Activated CD8-positive, alpha-beta memory T cell treated with anti-CD3 and anti-CD28 coated beads, Interleukin-2, amount 50 U/mL, for 1 hour (primary cell): ENCODE measurements at regions not wholly inside any gene's neighbourhood (a gene's known extent, or its start where the extent isn't known, plus 50 kb on each side); places are given as distances from the start of the nearest gene placed in this dataset.
"Not testable (repeated sequence)": the region's sequence is repeated elsewhere in the genome, so short reads cannot be mapped to it uniquely, and the experiment has no call there.

Source experiments
- DNase-seq: peaks from one replicate; pipeline ENCODE4 v3.0.0-alpha.2; 2020; ENCODE audit errors: extremely low read depth

DNA sequence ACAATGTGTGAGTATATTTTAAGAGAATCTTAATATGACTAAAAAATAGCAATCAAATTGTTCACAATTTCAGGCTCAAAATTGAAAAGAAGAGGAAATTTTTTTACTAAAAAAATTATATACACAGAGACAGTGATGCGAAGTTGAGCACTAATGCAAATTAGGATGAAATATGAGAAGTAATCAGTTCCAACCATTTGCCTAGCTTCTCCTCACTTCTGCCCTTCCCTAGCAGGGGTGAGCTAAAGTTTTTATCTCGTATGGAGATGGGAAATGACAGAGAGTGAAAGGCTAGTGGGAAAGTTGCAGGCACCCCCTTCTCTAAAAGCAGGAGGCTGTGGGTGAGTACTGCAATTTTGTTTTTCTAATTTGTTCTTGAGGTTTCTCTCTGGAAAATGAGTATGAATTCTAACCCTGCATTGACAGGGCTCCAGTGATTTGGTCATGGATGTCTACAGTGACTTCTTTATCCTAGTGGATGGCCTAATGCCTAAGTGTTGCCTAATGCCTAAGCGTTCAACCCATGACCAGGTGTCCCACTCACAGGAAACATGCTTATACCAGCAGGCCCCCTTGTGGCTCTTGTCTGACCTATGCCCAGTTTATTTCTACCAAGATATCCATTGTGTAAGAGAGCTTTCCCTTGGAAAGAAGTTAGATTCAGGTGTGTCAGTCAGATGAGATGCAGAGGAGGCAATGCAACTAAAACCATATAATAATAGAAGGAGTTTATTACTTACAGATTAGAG lies 78.0 kb upstream of the HNMT start:
- DNase-seq, result no peak

DNA sequence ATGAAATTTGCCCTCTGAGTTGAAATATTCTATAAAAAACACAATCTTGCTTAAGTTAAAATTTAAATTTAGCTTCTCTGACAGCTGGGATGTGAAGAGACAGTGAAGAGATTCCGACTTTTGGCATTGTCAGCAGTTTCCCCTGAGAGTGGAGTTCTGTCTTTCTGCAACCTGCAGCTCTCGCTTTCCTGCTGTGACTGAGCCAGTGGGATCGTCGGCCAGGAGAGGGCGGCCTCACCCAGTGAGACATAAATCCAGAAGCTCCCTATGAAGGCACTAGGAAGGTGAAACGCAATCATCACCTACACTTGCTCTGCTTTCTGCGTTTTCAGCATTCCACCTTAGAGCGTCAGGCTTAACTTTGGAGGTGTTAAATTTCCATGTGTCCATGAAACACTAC lies 75.4 kb upstream of the HNMT start:
- no peak for DNase-seq

DNA sequence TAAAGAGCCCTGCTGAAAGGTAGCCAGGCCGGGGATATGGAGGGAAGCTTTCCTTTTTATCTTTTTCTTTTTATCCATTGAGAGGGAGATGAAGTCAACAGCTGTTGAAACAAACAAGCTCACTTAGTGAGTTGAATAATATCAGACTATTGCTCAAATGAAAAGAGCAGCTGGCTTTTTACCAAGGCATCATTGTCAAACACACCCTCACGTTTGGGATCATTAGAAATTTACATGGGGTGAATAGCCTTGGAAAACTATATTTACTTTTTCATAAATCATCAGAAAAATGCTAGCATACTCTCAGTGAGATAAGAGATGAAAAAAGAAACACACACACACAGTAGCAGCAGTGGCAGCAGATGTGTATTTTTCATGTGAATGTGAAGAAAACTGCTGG lies 71.5 kb upstream of the HNMT start:
- DNase-seq, result no peak

GRCh38 chr2:137893145-137893544 lies 71.1 kb upstream of the HNMT start:
- no peak for DNase-seq

DNA sequence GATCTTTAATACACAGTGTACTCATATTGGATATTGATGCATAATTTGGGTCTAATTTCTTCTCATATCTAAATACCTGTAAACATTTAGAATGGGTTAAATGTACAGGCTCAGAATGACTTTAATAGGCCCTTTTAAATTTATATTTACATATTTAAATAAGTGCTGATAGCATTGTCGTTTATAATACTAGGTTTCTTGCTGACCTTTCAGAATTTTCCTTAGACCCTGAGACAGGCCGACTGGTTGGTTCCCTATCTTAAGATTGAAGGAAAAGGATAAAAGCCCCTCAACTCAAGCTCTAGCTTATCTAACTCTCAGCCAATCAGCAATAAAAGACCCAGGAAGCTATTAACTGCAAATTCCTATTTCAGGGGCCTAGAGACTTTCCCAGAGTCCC lies 67.8 kb upstream of the HNMT start:
- no peak for DNase-seq

- no peak for DNase-seq
Measured at GRCh38 chr2:137897082-137897481, 67.2 kb upstream of the HNMT start.

- no peak for DNase-seq
Measured at GRCh38 chr2:137900421-137901141, 63.7 kb upstream of the HNMT start.

- no peak for DNase-seq
Measured at GRCh38 chr2:137910641-137911040, 53.6 kb upstream of the HNMT start.

DNA sequence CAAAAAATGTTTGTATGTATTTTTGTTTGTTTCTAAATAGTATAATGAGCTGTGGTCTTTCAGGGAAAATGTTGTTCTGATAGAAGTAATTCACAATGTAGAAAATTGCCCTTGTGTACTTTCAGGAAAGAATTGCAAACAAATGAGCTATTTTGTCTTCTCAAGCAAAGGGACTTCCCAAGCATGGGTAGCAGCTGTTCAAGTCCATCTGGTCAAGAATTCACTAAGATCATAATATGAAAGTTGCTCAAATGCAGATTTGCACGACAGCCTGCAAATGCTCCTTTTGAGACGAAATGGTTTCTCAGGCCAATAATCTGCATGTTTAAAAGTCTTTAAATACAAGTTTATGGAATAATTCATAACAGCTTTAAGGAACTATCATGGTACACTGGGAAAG lies 51.9 kb upstream of the HNMT start:
- no peak for DNase-seq

DNA sequence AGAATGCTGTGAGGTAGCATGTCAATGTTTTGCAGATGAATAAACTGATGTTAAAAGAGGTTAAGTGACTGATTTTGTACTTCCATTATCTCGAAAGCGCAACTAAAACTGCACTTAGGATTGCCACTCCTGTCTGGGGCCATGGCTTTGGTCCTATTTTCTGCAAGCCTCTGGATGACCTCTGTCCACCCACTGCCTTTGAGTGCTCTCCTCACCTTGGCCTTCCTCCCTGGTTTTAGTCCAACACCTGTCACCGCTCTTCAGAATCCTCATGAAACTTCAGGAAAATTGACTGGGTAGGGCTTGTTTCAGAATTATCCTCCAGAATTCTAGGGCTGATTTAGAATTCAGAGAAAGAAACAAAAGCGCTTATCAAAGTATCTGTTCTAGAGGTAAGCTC lies 51.1 kb upstream of the HNMT start:
- no peak for DNase-seq

DNA sequence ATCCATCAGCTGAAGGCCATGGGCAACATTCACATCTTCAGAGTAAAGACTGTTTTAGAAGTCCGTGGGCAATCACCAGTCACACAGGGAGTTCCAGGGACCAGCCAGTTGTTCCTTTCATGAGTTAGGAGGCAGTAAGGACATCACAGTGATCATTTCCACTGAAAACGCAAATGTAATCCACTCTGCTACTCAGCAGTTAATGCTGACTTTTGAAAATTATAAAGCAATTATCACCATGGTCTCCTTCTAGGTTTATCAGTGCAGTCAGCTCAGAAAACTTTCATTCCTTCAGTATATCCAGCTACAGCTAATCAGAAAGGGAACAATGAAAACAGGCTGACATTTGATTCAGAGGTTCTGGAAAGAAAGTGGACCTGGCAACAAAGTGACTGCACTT lies 50.6 kb upstream of the HNMT start:
- not testable (repeated sequence) for DNase-seq
